ENCODE measurements at regions not wholly inside any gene's neighbourhood (a gene's known extent, or its start where the extent isn't known, plus 50 kb on each side); places are given as distances from the start of the nearest gene placed in this dataset.

- ATAC-seq (no peak), DNase-seq (no peak)
- TF ChIP-seq POLR2A (IDR thresholded peaks at IDR 0.05) (no peak), CTCF (IDR thresholded peaks at IDR 0.05) (no peak)
- Histone ChIP-seq H3K36me3 (no peaks in the 10 kb centered on the region), H3K4me3 (no peak overlapping the region), H3K27ac (no peak overlapping the region), H3K27me3 (no peaks in the 10 kb centered on the region), H3K4me1 (no peaks in the 10 kb centered on the region), H3K9me3 (no peaks in the 10 kb centered on the region)
- intact Hi-C loops (cut with DNase I) = no loop called here
- WGBS (ENCODE audit: insufficient coverage, low coverage, low lambda C conversion rate, missing lambda C conversion rate) = 62% methylated on average over 8 of the region's 8 CpGs
Measured at GRCh38 chr5:107168848-107169752, 501.6 kb downstream of the EFNA5 start.

DNA sequence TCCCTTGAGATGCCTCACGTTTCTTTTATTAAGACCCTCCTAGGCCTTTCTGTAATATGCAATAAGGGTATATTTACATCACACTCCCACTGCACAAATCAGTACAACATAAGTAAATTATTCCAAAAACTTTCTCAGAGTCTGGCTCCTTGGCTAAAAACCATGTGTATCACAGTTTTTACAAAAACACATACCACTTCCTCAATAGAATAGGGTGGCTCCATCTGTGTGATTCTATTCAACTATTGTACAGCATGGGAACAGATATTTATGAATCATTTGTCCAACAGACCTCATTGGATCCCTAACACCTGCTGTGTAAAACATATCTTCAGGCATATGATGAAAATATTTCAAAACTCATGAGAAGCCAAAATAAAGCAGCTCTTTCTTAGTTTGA lies 502.7 kb downstream of the EFNA5 start:
- intact Hi-C loops (cut with DNase I) = no loop called here
- H3K27me3 ChIP-seq = no peaks in the 10 kb centered on the region
- H3K27ac ChIP-seq = no peak overlapping the region
- H3K9me3 ChIP-seq = no peaks in the 10 kb centered on the region
- no peaks in the 10 kb centered on the region for H3K4me1 ChIP-seq
- H3K4me3 ChIP-seq = no peak overlapping the region
- 50% methylated on average over 1 of the region's 1 CpG for WGBS (ENCODE audit: insufficient coverage, low coverage, low lambda C conversion rate, missing lambda C conversion rate)
- no peak for TF ChIP-seq CTCF (IDR thresholded peaks at IDR 0.05)
- no peak for TF ChIP-seq POLR2A (IDR thresholded peaks at IDR 0.05)
- H3K36me3 ChIP-seq = no peaks in the 10 kb centered on the region
- no peak for ATAC-seq
- no peak for DNase-seq

GRCh38 chr5:107165296-107165695 lies 505.4 kb downstream of the EFNA5 start:
- intact Hi-C loops (cut with DNase I) = no loop called here

GRCh38 chr5:107157809-107158208 lies 512.9 kb downstream of the EFNA5 start:
- Histone ChIP-seq H3K4me1 (no peaks in the 10 kb centered on the region), H3K9me3 (no peaks in the 10 kb centered on the region), H3K36me3 (no peaks in the 10 kb centered on the region), H3K27me3 (no peaks in the 10 kb centered on the region), H3K4me3 (no peak overlapping the region), H3K27ac (no peak overlapping the region)
- no CpG with 5 or more reads among the region's 5 CpGs for WGBS (ENCODE audit: insufficient coverage, low coverage, low lambda C conversion rate, missing lambda C conversion rate)
- DNase-seq (no peak), ATAC-seq (no peak)
- TF ChIP-seq POLR2A (IDR thresholded peaks at IDR 0.05) (no peak), CTCF (IDR thresholded peaks at IDR 0.05) (no peak)
- intact Hi-C loops (cut with DNase I) = no loop called here

More at GRCh38 chr5:107165296-107165695, 505.4 kb downstream of the EFNA5 start:
- H3K27ac ChIP-seq = no peak overlapping the region
- TF ChIP-seq CTCF (IDR thresholded peaks at IDR 0.05) = no peak
- TF ChIP-seq POLR2A (IDR thresholded peaks at IDR 0.05) = no peak
- no peaks in the 10 kb centered on the region for H3K27me3 ChIP-seq
- ATAC-seq (no peak), DNase-seq (no peak)
- H3K4me3 ChIP-seq = no peak overlapping the region
- H3K36me3 ChIP-seq = no peaks in the 10 kb centered on the region
- 36% methylated on average over 2 of the region's 2 CpGs for WGBS (ENCODE audit: insufficient coverage, low coverage, low lambda C conversion rate, missing lambda C conversion rate)
- no peaks in the 10 kb centered on the region for H3K9me3 ChIP-seq
- no peaks in the 10 kb centered on the region for H3K4me1 ChIP-seq

All from right lobe of liver (tissue), 6 donors.